ENCODE measurements at regions not wholly inside any gene's neighbourhood (a gene's known extent, or its start where the extent isn't known, plus 50 kb on each side); places are given as distances from the start of the nearest gene placed in this dataset.

DNA sequence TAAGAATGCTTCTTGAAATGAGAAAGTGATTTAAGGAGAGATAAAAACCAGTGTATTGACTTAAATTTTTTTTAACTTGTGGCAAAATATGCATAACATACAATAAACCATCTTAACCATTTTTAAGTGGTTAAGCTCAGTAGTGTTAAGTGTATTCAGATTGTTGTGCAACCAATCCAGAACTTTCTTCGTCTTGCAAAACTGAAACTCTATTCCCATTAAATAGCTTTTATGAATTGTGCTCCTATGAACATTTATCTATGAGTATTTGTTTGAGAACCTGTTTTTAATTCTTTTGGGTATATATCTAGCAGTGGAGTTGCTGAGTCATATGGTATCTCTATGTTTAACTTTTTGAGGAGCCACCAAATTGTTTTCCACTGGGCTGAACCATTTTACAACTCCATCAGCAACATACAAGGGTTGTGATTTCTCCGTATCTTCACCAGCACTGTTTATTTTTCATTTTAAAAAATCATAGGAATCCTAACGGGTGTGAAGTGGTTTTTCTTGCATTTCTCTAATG lies 76.6 kb upstream of the ACTBL2 start:
- DNase-seq (ENCODE audit: low read depth in 4 of 4, low spot score in 3 of 4): no peak

DNA sequence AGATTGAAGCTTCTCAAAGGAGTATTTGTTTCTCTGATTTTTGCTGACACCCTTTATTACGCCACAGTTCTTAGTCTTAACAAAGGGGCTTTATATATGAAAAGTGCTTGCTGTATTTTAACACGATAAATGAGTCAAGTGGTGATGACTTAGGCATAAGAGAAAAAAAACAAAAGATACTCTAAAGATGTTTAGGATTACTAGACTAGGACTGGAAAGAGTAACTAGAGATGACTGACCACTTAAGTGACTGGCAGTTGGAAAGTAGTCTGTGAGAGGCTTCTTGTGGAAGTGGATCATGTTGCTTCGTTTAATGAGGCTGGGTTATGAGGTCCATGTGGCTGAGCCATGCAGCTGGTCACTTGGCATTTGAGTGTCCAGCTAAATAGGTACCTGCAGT lies 69.4 kb upstream of the ACTBL2 start:
- no peak for DNase-seq (ENCODE audit: low read depth in 4 of 4, low spot score in 3 of 4)

GRCh38 chr5:57551251-57551650 lies 68.6 kb upstream of the ACTBL2 start:
- no peak for DNase-seq (ENCODE audit: low read depth in 4 of 4, low spot score in 3 of 4)

DNA sequence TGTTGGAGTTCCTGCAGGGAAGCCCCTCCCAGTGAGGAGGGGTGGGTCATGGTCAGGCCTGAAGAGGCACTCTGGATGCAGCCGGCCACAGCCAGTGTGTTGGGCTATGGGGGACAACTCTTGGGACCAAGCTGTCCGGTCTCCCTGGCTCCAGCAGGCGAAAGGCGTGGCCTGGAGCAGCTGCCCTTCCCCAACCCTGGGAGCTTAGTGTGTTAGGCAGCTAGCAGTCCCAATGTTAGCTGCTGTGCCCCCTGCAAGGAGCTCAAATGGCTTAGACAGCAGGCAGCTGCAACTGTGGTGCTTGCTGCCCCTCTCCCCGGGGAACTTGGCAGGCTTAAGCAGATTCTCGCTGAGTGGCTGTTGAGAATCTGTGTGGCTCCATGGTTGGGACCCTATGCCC lies 67.5 kb upstream of the ACTBL2 start:
- DNase-seq (ENCODE audit: low read depth in 4 of 4, low spot score in 3 of 4): no peak

DNA sequence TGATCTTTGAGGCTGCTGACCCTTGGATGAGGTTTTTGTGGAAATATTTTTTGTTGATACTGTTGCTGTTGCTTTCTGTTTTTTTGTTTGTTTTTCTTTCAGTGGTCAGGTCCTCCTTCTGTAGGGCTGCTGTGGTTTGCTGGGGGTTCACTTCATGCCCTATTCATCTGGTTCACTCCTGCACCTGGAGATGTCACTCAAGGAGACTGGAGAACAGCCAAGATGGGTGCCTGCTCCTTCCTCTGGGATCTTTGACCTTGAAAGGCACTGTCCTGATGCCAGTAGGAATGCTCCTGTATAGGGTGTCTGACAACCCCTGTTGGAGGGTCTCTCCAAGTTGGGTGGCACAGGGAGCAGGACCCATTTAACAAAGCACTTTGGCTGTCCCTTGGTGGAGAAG lies 67.0 kb upstream of the ACTBL2 start:
- DNase-seq (ENCODE audit: low read depth in 4 of 4, low spot score in 3 of 4): no peak

GRCh38 chr5:57540823-57541222 lies 58.2 kb upstream of the ACTBL2 start:
- DNase-seq (ENCODE audit: low read depth in 4 of 4, low spot score in 3 of 4): no peak

GRCh38 chr5:57539281-57539701 lies 56.7 kb upstream of the ACTBL2 start:
- no peak for DNase-seq (ENCODE audit: low read depth in 4 of 4, low spot score in 3 of 4)

DNA sequence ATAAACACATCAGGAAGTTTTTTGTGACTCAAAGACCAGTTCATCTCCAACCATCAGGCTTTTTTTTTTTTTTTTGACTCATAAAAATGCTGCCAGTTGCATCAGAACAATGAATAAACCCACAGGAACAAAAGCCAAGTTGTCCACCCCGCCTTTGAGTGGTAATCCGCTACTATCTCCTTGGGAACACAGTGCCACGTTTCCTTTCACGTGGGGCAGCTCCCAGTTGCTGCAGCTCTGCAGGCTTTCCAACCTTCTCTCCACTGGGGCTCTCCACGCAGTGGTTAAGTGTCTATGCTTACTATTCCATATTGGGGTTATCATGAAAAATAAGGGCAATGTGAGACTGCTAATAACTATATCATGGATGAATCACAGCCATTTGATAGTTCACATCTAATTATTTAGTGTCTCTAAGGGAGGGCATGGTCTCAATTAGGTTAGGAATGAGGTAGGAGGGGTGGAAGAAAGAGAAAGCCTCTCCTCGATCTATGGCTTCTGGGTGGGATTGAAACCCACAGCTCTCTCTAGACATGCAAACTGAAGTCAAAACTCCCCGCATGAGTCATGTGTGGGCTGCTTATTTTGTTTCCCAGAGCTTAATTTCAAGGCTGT lies 55.8 kb upstream of the ACTBL2 start:
- DNase-seq (ENCODE audit: low read depth in 4 of 4, low spot score in 3 of 4): no peak

GRCh38 chr5:57537811-57538210 lies 55.2 kb upstream of the ACTBL2 start:
- no peak for DNase-seq (ENCODE audit: low read depth in 4 of 4, low spot score in 3 of 4)

DNA sequence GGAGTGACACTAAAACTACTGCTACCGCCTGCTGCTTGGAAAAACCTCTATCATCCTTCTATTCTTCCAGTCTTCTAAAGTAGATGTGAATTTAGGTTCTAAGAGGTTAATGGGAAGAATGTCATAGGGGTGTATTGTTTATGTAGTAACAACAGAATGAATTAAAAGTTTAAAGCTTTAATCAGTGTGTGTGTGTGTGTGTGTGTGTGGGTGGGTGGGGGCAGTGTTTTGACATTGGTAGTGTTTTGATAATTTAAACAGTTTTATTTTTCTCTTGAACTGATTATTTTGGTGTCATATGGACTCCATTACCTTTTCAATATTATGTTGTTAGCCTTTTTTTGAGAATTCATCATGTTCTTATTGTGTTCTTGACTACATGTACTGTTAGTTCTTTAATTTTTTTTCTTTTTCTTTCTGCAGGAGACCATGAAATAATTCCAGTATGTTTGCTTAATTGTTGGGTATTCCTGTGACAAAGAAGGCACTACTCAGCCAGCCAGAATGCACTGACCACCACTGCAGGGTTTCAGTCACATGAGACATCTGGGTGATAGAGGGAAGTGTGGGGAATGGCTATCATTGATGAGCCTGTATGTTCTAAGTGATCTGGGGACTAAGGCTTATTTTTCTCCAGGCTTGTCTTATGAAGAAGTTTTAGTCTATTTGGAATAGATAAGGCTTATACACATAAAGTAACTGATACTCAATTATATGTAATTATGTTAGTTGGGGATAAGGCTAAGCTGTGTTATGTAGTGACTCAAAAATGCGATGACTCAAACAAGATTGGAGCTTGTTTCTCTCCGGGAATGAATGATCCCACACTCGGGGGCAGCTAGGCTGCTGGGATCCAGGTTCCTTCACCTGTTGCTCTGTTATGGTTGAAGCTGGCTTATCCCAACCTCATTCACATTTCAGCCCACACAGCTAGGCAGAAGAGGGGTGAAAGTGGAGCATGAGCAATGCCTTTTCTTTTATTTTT lies 50.2 kb upstream of the ACTBL2 start:
- no peak for DNase-seq (ENCODE audit: low read depth in 4 of 4, low spot score in 3 of 4)
